ENCODE measurements at regions not wholly inside any gene's neighbourhood (a gene's known extent, or its start where the extent isn't known, plus 50 kb on each side); places are given as distances from the start of the nearest gene placed in this dataset.
"Not testable (repeated sequence)": the region's sequence is repeated elsewhere in the genome, so short reads cannot be mapped to it uniquely, and the experiment has no call there.

DNA sequence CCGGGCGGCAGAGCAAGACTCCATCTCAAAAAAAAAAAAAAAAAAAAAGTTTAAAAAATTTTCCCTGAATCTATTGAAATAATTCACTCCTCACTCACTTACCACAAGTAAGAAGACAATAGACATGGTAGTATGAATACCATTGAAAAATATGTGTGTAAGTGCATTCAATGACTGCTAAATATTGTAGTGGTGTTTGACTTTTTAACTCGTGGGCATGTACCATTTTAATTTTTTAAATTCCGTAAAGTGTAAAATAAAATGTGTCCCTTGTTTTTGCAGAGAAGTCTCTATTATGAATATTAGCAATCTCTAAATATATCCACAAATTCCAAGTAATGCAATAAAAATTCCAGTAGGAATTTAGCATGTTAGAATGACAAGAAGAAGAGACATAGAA, 134.1 kb downstream of the COPS8 start:
- no peak for DNase-seq

DNA sequence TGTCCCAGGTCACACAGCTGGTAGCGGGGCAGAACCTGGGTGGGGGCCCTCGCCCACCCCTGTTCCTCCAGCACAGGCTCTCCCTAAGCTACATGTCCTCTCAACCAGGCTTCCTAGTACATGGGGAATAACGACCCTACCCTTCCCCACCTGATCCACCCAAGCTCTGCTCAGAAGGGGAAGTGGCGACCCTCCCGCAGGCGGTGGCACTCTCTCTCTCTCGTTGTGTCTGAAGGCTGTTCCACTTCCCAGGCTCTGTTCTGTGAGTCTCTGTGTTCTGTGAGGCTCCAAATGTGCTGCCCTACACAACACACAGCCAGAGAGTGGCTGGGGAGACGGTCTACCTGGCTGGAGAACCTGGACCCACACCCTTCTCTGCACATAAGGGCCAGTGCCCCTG, 135.8 kb downstream of the COPS8 start:
- DNase-seq: no peak

DNA sequence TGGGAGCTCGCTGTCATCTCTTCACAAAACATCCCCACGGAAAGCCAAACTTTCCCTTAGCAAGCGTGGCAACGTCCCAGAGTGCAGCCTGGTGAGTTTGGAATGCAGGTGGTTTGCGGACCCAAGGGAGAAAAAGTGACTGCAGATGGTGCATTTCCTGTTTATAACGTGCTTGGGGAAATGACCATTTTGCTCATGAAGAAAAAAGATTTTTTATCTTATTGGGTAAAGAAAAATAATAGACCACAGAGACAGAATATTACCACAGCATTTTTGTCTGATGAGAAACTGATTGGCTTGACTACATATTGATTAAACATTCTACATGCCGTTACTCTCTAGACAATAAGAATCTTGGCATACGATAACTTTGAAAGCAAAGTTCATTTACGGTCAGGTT, 136.5 kb downstream of the COPS8 start:
- DNase-seq: no peak

DNA sequence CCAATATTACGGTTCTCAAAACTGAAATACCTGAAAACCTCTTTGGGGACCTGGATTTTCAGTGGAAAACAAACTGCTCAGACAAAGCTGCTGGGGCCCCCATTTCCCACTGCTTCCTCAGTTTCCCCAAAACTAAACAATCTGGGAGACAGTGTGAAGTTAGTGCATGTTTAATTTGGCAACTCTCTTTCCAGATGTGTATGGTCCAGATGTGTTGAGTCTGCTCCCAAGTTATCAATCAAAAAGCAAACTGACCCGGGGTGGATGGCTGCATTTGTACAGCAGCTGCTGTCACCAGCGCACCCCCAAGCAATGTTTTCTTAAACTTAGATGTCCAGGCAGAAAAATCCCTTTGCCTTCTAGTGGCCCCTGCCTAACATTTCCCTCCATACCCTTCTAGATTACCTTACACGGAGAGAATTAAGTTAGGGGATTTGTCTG, 136.9 kb downstream of the COPS8 start:
- DNase-seq: no peak

DNA sequence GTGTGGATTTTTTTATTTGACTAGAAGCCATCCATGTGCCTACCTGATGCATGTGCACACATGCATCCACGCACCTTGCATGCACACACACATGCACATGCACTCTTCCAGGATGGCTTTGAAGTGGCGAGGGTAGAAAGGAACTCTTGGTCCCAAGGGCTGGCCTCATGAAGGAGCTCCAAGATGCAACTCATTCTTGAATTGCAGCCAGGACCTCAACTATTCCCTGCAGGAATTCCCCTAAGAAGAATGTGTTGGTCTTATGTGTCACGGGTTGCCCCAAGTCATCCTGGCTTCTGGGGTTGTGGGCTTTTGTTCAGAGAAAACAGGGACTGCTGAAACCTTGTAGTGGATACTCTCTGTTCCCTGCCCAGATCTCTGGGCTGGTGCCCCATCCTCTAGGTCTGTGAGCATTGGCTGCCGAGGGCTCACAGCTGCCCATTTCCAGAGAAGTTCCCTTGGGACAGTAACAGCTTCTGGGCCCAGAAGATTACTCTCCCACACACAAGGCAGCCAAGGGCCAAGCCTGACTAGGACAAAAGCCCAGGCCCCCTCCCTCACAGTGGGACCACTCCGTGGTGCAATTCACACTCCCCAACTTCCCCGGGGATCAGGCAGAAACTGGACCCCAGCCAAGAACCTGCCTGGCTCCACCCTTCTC, 137.6 kb downstream of the COPS8 start:
- no peak for DNase-seq

DNA sequence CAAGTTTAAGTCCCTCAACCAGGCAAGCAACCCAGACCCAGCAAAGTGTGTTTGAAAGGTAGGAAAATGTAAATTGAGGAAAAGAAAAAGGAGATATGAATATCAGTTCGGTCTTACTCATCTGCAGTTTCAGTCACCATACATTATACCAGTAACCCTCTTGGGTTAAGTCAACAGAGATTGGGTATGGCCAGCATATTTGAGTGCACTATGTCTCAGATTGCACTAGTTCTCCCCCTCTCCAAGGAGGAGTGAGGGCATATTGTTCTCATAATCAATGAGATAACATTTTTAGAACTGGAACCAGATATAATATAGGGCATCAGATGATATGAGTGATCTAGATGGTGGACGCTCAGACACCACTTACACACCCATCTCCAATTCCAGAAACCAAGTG, 141.5 kb downstream of the COPS8 start:
- DNase-seq: no peak

DNA sequence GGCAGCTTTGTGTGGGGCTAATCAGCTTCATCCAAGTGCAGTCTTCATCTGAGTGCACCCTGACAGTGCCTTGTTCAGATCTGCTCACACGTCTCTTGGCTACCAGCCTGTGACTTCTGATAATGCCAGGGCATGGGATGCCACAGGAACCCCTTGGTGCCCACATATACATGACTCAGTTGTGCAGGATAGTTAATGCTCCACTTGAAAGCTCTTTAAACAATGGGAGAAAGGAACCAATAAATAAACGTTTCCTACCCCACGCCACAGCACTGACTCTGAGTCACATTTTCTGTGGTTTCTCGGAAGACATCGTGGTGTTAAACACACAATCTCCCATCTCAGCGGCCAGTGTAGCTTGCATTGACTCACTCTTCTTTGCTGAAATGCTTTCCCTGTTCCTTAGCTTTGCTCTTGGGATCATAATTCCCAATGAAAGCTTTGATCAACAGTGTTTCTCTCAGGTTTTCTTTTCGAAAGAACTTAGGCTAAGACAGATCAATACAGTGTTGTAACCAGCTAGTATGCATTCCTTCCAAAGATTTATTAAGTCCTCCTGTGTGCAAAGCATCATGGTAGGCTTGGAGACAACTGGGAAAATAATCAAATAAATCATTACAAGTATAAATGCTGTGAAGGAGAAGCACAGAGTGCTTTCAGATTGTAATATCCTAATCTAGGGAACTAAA, 142.0 kb downstream of the COPS8 start:
- no peak for DNase-seq

DNA sequence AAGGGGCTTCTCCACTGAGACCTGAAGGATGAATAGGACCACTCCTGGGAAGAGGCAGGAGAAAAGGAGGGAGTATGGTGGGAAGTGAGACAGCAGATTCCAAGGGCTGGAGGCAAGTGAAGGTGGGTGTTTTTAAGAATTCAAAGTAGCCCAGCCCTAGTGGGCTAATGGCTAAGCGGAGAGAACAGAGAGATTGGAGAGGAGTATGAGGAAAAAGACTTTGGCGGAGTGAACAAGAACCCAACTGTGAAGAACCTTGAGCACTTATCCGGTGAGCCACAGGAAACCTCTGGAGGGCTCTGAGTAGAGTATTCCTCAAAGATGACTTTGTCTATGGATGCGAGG, 142.6 kb downstream of the COPS8 start:
- no peak for DNase-seq

DNA sequence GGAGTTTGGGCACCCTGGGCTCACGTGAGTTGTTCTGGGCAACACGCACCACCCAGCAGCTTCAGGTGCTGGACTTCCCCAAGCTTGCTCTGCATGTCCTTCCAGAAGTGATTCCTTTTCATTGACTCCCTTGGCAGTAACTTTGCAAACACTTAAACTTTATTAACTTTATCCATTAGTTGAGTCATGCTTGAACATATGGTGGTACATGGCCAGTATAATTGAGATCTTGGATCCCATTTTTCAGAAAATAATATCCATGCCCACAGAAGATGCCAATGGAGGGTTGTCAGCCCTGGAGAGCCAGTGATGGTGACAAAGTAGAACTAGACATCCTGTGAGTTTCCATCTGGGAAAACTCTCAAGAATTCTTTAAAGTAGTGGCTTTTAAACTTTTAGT, 144.2 kb downstream of the COPS8 start:
- no peak for DNase-seq

DNA sequence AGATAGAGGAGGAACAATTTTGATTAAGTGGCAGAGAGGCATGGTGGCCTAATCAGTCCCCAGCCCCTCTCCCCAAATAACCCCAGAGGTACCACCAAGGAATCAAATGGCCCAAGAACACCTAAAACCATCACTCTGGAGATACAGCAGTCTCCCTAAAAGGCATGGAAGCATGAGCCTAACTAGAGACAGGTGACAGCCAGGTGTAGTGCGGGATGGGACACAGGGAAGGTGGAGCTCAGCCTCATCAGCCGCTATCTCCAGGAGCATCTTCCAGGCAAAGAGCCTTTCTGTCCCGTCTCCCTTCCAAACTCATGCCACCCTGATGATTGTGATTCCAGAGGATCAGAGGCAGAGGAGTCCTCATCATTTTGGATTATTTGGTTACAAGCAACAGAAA, 144.7 kb downstream of the COPS8 start:
- no peak for DNase-seq

DNA sequence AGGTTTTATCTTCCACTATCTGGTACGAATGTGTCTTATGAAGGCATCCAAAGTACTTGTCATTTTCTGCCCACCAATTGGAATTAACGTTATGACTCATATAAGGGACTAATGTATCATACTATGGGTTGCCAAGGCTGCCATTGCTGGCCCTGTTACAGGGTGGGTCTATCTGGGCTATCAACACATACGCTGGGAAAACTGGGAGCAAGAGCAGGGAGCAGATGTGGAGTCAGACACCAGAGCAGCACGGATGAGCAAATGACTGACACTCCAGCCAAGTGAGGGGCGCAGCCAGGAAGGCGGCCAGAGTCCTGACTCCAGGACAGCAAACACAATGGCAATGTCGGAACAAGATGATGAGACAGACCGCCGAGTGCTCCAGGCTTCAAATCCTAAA, 145.9 kb downstream of the COPS8 start:
- no peak for DNase-seq

DNA sequence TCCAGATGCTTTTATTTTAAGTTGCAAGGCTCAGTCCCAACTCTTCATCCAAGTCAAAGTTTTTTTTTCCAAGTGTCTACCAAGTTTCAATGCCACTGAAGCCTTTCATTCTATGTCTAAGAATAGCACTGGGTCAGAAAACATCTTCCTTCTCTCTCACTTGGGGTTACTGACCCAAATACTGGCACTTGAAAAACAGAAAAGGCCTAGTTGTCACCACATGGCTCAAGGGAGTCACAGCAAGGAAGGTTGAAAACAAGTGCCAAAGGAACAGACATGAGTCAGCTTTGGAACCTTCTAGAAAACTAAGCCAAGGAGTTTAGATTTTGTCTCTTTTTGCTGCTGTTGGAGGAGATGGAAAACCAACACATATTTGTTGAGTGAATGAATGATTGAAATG, 146.5 kb downstream of the COPS8 start:
- DNase-seq: no peak

DNA sequence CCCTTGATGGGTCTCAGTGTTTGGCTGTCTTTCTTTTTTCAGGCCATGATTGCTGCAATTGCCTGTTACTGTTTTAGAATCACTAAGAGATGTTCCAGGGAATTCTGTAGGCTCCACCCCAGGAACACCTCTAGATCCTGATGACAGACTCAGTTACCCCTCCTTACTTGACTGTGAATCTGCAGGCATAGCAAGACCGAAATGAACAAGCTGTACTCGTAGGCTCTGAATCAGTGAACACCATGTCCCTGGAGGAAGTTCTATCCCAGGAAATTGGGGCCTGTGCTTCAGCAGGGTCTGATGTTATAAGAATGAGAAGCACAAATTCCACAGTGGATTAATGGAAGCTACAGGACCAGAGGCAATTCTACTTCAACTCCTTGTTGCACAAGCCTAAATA, 148.6 kb downstream of the COPS8 start:
- no peak for DNase-seq

DNA sequence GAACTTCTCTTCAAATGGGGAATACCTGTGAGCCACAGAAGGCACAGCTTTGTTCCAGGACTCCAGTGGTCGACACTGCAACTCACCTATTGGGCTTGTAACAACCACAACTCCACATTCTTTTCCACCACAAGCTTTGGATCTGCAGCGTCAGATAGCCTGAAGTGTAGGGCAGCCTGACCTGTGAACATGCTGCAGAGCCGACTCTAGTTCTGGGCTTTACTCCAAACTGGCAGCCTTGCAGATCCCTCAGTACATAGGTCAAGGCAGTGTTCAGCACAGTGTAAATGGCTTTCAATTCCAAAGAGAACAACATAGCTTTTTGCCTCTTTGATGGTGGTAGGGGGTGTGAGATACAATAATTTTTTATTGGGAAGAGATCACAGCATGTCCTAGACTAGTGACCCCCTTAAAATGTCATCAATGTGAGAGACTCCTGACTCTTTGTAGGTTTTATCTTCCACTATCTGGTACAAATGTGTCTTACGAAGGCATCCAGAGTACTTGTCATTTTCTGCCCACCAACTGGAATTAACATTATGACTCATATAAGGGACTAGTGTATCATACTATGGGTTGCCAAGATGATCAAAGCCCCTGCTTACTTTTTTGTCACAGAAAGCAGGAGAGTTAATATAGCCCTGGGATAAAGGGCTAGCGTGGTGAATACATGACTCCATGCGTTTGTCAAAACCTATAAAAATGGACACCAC, 149.8 kb downstream of the COPS8 start:
- no peak for DNase-seq

DNA sequence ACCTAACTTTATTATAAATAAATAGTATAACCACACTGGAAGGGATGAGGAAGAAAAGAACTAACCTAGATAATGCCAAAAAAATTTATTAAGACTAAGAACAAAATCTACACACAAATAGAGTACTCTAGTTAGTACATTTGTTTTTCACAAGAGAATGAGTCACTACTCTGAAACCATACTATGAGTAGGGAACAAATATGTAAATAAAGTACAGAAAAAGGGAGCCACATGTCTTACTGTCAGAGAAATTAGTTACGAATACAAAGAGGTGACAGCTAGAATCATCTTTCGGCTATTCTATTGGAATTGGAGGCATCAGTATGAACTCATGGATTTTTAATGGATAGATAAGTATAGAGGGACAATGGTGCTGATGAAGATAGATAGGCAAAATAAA, 150.5 kb downstream of the COPS8 start:
- DNase-seq: no peak

DNA sequence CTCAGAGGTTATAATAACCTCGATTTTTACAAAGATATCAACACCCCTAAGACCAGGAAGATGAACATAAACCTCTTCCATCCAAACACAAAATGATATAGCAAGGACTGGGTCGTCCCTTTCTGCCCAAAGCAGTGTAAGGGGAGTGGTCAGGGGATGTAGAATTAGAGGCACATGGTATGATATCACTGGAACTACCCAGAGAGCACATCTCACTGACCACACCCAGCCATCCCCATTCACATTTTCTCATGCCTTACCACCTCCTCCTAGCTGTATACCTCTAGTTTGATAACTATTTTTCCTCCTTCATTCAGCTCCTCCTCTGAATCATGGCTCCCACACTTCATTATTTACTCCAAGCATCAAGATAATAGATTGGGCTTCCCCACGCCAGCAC, 152.6 kb downstream of the COPS8 start:
- DNase-seq: no peak

DNA sequence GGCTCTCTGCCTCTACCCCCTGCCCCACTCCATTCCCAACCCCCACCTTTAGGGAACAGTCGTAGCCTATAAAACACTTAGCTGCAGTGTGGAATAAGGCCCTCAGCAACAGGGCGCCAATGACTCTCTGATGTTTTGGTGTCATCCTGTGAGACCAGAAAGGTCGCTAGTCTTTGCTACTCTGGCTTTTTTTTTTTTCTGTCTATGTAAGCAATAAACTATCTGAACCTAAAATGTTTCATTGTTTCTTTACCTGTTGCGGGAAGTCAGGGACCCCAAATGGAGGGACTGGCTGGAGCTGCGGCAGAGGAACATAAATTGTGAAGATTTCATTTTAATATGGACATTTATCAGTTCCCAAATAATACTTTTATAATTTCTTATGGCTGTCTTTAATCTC, 154.6 kb downstream of the COPS8 start:
- DNase-seq: no peak

DNA sequence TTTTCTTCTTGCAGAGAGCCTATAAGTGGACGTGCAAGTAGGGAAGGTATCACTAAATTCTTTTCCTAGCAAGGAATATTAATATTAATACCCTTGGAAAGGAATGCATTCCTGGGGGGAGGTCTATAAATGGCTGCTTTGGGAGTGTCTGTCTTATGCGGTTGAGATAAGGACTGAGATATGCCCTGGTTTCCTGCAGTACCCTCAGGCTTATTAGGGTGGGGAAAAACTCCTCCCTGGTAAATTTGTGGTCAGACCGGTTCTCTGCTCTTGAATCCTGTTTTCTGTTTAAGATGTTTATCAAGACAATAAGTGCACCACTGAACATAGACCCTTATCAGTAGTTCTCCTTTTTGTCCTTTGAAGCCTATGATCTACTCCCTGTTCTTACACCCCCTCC, 155.2 kb downstream of the COPS8 start:
- DNase-seq: not testable (repeated sequence)

DNA sequence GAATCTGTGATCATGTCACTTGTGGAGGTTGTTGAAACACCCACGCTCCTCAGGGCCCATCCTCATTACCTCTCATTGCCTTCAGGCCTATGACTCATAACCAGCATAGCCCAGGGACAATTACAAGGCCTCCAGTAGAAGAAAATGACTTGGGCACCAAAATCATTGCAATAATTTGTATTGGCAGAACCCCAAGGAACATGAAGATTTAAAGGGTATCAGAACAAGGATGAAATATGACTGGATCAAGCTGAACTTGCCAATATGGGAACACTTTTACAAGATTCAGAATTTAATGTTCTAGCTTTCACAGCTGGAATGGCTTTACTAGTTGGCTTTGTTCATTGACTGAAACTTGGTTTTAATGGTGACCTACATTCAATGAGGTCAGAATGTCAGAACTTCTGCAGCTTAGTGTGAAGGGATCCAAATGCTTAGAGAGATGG, 156.4 kb downstream of the COPS8 start:
- DNase-seq: no peak

DNA sequence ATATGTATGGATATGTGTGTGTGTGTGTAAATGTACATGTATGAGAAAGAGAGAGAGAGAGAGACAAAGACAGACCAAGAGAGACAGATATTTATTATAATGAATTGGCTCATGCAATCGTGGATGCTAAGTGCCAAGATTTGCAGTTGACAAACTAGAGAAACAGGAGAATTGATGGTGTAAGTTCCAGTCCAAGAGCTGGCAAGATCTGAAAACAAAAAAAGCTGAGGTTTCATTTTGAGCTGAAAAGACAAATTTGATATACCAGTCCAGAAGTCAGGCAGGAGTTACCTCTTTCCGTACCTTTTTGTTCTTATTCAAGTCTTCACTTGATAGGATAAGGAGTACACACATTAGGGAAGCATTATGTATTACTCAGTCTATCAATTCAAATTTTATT, 157.8 kb downstream of the COPS8 start:
- no peak for DNase-seq

DNA sequence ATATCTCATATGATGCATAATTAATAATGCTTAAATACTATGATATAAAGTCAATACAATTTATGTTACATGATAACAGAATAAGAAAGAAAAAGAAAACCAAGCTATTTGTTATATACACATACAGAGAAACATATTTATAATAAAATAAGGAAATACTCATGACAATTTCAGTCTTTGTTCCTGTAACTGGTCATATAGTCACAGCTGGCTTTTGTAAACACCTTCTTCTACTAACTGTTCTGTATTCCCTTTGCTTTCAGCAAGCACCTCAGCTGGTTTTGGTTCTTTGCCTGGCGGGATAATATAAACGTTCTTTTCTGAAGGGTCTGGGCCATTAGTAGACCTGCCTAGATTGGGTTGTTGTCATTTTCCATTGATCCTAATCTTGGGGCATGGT, 158.5 kb downstream of the COPS8 start:
- DNase-seq: no peak

DNA sequence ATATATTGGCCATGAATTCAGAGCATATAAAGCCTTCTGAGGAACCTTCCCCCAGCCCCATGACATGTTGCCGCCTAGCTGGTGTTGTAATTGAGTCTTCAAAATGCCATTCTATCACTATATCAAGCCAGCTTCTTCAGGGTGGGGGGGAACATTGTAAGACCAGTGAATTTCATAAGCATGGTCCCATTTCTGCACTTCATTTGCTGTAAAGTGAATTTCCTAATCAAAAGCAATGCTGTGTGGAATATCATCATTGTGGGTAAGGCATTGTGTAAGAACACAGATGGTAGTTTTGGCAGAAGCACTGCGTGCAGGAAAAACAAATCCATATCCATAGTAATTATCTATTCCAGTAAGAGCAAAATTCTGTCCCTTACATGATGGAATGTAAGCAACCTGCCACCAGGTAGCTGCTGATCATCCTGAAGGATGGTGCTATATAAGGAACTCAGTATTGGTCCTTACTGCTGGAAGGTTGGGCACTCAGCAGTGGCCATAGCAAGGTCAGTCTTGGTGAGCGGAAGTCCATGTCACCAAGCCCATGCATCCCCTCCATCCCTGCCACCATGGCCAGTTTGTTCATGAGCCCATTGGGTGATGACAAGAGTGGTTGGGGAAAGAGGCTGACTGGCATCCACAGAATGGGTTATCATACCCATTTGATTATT, 159.4 kb downstream of the COPS8 start:
- DNase-seq: no peak

DNA sequence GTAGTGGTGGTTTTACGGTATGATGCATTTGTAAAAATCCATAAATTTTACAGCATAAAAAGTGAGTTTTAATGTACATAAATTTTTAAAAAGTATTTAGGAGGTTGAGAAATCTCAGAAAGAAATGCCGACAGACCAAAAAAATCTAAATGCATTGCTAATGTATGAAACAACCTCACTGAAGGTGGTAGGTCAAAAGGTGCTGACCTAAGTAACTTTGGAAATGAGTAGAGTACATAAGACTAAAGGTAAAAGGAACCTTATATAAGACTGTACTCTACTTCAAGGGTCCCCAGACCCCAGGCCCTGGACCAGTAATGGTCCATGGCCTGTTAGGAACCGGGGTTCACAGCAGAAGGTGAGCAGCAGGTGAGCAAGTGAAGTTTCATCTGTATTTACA, 163.4 kb downstream of the COL6A3 start:
- no peak for DNase-seq

DNA sequence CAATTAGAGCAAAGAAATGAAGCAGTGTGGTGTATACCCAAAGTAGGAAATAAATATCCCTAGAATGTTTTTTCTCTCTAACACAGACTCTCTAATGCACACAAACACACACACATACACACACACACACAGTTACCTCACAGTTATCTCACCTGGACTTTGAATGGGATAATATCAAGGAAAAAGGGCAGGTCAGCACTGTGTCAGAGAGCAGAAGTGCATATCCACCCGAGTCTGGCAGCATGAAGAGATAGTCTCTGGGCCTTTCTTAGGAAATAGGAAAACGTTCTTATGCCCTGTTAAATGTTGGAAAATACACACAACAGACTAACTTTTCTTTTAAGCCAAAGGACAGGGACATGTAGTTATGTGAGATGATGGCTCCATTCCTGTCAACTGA, 162.0 kb downstream of the COL6A3 start:
- DNase-seq: no peak
